HG03460 (cell line): ENCODE measurements at regions not wholly inside any gene's neighbourhood (a gene's known extent, or its start where the extent isn't known, plus 50 kb on each side); places are given as distances from the start of the nearest gene placed in this dataset.

Experiments
- ATAC-seq: cut with Tn5 transposase; IDR thresholded peaks from one replicate; pipeline ENCODE4 v1.9.1; 2021; ENCODE audit not compliant: unreplicated experiment

DNA sequence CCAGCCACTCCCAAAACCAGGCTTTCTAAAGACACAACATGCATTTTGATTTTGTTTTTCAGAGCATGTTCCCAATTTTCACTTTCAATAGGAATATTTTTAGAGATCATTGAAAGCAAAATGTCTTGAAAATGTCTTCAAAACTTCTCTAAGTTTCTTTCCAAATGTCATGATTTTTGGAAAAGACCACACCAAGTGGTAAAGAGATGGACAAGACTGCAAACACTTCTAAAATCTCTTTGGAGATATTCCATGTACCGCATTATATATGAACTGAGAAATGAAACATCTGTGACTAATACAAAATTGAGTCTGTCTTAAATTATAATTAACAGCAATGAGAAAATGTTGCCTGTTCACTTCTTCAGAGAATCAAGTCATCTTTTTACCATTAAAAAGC lies 418.0 kb upstream of the PKN2 start:
- no peak for ATAC-seq

DNA sequence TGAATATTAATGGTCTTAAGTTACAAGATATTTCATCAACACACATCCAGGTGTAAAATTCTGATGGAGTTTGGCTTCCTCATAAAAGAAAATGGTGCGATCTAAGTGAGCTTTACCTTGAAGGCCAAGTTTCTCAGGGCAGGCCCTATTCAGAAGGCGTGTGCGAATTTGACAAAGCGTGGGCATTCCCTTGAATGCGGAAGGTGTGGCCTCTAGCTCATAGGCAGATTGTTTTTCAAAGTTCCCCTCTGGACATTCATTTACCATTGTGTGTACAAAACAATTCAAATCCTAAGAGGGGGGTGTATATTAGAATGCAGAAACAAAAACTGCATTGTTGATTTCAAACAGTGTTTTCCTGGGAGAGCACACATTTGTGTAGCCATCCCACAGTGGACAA lies 411.9 kb upstream of the PKN2 start:
- no peak for ATAC-seq

DNA sequence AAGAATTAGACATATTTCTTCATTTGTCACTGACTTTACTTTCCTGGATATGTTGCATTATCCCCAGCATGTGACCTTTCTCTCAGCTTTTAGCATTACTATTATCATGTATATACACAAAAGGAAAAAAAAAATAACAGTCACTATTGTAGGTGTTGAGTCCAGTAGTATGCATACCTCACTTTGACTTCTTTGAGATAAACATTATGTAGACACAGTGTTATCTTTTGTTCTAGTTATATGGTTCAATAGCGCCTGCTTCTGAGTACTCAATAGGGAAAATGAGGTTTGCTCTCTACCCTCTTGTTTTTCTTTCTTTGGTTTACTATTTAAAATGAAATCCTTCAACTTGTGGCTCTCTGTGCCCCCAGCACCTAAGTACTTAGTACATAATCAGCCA lies 409.6 kb upstream of the PKN2 start:
- no peak for ATAC-seq

DNA sequence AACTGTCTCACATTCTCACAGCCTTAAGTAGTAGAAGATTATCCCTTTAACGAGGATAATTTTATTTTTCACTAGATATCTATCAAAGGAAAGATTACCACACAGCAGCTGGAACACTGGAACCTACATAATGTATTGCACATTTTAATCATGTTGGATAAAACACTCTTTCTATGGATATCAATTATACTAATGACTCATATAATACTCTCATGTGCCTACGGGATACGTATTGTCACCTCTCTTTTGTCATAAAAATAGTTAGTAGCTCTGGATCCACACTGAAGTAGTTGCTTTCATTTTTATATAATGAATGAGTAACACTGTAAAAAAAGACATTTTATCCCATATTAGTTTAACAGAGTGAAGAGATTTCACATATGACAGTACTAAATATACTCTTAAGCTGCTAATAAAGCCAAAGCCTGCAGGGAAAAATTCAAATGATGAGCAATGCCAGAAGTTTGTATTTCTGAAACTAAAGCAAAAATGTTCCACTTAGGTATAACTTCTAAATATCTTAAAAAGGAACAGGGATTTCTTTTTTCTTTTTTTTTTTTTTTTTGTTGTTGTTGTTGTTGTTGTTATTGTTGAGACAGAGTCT lies 408.7 kb upstream of the PKN2 start:
- no peak for ATAC-seq

DNA sequence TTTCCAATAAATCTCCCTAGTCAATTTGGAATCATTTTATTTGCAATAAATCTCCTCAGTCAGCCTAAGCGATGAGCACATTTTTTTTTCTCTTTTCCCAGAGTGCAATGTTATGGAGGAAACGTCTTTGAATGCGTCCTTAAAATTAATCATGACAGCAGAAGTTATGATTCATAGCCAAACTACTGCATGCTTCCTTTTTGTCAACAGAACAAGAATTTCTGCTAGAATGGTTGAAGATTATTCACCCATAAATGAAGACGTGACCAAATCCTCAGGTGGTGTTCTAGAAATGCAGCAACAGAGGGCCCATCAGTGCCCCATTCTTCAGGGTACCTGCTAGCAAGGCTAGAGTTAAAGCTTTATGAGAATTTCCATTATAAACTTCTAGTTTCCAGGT lies 407.9 kb upstream of the PKN2 start:
- no peak for ATAC-seq

DNA sequence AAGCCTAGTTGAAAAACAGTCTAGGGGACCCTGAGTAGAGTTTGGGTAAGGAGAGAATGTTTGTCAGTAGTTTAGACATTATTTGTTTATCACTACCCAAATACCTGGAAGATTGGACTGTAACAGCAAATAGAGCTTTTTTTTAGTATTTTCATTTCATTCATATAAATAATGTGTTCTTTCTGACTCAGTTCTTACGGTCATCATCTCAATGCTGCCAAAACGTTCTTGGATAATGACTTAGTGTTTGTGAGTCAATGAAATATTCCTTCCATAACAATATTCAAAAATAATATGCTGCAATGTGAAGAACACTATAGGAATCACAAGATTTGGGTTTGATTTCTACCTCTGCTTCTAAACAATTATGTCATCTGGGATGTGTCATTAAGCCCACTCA lies 400.0 kb upstream of the PKN2 start:
- ATAC-seq = no peak

DNA sequence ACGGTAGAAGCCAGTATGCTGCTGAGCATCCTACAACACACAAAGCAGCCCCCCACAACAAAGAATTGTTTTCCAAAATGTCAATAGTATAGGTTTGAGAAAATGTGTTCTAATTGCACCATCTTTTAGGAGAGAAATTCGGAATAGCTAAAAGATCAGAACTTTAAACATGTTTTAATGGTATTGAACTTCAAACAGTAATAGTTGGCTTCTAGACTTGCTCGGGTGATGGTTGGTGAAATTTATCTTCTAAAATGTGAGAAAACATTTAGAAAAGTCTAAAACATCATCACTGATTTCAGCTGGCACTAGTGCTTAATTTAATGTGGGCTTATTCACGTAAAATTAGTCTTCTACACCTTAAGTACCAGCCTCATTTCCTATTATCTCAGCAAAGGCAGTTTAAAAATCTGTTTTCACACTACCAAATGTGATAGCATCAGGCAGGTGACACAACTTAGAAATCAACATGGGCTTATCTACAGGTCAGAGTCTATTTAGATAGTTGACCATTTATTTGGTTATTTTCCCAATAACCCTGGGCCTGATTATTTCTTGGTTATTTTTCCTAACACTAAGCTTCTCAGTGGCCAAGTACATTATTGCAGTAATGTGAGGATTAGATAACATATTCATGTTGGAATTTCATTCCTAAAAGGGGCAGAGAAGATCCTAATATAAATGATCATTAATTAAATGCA lies 399.3 kb upstream of the PKN2 start:
- ATAC-seq = no peak

DNA sequence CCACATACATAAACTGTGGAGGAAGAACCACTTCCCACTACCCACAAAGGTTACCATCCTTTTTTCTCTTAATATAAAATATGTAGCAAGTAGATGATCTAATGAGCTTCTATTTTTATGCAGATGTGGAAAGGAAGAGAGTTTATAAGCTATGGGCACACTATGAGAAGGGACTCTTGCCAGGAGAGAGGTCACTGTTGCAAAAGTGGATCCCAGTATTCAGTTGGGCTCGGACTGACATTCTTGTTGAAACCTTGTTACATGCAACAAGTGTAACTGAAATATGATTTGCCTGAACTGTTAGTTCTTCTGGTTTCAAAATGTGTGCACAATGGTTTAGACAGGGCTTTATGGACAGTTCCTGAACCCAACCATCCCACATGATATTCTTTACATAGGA lies 397.4 kb upstream of the PKN2 start:
- ATAC-seq = no peak

DNA sequence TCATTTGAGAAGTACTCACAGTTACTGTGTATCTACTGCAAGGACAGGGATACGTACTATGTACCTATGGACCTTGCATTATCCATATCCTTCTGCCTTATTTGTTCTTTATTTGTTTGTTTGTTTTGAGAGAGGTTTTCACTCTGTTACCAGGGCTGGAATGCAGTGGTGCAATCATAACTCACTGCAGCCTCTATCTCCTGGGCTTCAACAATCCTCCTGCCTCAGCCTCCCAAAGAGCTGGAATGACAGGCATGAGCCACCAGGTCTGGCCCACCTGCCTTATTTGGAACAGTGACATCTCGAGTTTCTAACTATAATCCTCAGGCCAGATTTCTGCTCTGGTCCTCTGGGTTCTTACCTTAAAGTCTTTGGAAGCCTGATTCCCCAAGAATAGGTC lies 395.5 kb upstream of the PKN2 start:
- ATAC-seq = no peak

DNA sequence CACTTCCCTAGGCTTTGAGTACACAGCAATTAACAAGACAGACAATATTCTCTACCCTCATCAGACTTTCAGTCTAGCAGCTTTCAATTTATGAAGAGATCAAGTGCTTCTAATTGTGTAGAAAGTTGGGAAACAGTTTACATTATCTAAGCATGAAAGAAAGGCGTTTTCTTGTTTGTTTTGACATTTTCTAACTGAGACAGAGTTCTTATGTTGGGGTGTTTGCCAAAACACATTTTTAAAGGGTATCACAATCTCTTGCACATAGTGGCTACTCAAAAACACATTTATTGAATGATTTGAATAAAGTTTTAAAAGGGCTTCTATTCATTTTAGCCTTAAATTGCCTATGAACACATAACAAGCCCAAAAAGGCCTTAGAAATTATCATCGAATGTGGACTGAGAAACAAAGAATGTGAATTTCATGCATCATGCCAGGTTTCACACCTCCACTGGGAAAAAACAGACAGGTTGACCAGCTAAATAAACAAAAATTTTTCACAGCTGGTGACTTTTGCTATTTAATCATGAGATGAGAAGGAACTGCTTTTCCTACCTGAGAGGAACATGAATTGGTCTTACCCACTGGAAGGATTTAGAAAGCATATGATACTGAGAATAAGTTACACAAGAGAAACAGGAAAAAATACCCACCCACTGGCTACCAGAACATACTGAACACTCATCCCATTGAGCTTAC lies 394.5 kb upstream of the PKN2 start:
- no peak for ATAC-seq

DNA sequence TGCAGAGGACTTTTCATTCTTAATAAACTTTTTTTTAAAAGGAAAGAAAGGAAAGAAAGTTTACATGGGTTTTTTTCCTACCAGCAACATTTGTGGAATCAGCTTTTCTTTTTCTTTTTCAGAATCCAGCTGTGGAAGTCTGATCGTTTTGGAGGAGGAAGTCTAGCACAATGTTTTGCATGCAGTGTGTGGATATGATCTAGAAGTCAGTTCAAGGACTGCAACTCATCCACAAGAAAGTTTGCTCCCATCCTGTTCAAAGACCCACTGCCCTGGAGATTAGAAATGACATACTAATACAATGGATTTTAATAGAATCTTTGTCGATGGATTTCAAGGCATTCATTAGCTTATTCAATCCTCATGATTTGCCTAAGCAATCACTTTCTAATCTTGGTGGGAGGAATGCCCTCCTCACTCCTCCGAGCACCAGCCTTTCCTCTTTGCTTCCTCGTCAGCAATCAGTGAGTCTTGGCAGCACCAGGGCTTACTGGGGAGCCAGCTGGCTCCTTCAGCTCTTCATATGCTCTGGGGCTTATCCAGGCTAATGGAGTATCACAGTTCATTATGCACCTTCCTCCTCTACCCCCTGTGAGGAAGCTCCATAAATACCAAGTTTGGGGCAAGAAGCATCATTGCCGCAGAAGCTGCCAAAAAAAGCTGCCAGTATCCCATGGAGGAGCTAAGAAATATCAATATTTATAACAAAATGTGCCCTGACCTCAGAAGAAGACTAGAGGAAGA lies 392.3 kb upstream of the PKN2 start:
- ATAC-seq = no peak

DNA sequence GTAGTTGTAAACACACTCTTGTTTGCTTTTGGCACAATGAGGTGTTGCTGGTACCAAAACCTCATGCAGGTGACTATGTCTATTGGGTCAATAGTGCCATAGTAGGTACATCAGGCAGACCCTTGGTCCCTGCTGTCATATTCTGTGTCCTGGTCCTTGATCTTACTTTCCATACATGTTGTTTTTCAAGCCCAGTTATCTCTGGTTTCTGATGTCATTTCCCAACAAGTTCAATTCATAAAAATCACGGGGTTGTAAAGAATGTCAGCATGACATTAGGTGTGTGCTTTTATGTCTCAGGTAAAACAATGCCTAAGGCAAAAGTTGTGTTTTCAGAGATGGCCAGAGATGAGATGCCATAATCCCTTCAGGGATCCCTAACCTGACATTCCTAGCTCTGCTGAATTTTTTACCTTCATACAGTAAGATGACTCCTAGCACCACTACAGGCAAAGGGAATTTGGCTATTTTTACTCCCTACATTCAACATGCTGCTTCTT lies 390.3 kb upstream of the PKN2 start:
- ATAC-seq = no peak

DNA sequence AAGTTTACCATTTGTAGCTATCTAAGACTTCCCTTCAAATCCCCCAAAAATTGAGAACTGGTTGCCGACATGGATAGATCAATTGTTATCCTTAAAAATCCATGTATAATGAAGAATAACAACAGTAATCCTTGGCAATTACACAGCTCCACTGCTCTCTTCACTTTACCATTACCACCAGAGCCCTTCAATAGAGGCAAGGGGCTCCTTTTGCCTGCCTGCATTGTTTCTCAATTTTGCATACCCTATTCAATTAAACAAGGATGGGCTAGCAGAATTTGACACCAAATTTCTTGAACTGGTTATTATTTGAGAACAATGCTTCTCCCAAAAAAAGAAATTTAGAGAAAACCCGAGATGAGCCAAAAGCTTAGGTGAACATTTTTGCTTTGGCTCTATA lies 387.8 kb upstream of the PKN2 start:
- no peak for ATAC-seq

DNA sequence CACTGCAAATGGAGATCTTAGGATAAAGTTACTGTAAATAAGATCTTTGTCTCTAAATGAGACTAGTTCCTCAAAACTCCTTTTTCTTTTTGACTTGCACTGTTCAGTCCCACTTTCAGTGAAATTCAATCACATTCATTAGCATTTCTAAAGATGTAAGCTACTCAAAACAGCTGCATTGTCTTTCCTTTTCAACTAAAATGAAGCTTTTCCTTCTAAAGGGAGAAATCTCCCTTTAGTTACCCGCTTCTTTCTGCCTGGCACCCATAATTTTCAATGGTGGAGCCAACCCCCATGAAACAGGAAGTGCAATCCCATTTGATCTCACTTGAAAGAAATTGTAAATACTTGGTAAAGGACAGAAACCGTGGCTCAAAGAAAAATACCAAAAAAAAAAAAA lies 387.4 kb upstream of the PKN2 start:
- no peak for ATAC-seq

DNA sequence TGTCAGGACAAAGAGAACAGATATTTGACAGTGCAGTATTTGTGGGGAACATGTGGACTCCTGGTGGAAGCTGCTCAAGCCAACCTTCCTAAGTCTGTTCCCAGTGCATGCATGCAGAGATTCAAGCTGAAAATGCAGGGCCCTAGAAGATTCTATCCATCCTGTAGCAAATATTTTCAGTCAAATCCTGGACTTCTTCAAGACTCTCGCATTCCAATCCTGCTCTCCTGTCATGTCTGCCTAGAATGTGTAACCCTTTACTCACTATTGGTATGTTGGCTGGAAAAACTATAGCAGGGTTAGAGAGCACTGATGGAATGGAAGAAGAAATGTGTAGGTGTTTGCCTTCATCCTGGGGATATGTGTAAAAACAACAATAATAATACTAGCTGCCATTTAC lies 385.6 kb upstream of the PKN2 start:
- ATAC-seq = no peak

DNA sequence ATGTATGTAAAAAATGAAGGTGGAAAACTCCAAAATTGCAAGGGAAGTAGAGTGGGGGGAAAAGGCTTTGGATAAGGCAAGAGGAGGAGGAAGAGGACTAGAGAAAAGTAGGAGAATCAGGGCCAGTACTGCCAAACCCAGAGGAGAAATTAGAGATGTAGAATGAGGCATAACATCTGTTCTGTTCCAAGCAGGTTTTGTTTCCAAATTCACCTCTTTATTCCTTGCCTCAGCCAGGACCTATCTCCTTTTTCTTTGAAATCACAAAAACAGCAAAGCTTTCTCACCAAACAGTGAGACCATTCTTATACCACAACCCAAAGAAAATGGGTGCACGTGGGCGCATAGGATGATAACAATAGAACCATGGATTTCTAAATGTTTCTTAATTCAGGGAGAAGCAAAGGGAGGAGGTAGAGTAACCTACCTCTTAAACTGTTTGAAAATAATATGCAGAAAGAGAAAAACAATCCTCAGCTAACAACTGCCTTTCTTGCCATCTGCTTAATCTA lies 383.3 kb upstream of the PKN2 start:
- no peak for ATAC-seq

DNA sequence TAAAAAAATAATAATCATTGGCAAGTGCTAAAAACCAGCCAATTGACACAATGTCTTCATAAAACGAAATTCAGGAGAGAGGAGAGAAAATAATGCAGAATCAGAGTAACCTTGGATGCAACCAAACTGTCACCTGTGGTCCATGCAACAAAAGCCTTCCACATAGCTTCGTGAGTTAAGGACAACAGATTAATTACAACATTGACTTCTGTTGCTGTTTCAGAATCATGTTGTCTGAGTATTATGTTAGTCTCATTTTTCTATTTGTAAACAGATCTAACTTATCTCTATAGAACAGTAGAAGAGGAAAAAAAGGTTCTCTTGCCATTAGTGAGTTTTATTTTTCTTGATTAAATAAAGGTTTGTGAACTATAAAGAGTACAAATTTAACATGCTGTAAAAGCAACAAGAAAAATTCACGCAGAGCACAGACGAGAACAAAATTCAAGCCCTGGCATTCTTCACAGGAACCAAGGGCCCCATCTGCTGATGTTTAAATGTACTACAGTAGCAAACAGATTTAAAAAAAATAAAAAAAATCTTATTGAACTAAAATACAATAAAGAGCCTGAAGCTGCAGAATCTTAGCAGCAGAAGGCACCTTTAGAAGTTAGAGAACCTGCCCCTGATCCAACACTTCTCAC lies 381.1 kb upstream of the PKN2 start:
- no peak for ATAC-seq

DNA sequence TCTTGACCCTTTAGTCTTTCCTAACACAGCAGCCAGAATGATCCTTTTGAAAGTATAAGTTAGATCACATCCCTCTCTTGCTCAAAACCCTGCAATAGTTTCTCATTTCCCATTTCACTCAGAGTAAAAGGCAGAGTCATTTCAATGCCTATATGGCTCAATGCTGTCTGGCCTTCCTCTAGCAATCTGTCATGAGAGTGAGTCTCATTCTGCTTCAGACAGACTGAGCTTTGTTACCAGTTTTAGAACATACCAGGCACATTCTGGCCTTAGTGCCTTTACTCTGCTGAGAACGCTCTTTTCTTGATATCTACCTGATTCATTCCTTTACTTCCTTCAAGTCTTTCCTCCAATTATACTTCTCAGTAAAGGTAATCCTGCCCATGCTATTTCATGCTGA lies 372.8 kb upstream of the PKN2 start:
- ATAC-seq = no peak

DNA sequence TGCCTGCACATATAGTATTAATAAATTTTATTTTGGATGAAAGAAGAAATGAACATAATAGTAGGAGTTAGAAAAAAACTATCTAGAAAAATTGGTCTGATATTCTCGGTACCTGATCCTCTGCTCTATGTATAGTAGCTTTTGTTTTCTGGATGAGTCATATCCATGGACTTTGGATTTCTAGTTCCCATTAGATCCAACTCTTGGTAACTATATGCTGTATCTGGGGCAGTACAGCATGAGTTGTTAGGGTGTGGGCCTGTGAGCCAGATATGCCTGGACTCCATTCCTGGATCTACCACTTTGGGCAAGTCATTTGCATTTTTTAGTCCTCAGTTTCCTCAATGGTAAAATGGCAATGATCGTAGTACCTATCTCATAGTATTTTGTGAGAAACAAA lies 372.2 kb upstream of the PKN2 start:
- no peak for ATAC-seq

DNA sequence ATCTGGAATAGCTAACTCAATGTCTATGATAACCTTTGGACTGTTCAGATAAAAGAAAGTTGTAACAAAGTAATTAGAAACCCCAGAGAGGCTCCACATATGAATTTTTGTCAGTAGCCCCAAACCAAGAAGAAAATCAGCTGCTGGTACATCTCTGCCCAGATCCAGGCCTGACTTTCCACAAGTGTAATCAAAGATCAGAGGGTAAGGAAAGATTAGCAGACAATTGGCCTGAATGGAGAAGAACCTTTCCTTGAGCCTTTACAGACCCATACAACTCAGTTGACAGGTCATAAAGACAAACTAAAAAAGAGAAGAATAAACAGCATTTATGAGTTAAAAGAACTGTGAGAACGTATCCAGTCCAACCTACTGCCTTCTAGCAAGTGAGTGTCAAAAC lies 366.7 kb upstream of the PKN2 start:
- no peak for ATAC-seq

DNA sequence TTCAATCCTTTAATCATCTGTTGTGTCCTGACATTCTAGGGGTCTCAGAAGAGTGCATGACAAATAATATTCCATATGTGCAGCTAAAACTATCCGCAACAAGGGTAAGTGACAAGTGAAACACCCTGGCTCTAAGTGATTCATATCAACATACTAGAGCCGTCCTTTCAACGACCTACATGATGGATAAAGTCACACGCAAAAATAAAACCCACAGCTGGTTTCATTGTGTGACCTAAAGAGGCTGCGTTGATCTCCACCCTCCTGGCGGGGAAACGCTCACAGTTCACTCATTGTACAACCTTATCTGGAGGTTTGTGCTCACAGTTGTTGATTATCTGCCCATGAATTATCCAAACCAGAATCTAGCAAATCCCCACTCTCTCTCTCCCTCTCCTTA lies 365.3 kb upstream of the PKN2 start:
- ATAC-seq = no peak
